CD4-positive, alpha-beta T cell (primary cell): ENCODE measurements at regions not wholly inside any gene's neighbourhood (a gene's known extent, or its start where the extent isn't known, plus 50 kb on each side); places are given as distances from the start of the nearest gene placed in this dataset.

Source experiments
- ATAC-seq: fragments of 200-7000 bp; cut with Tn5 transposase; one replicate; pipeline ENCODE4 v1.10.0; 2022; ENCODE audit warnings: mild to moderate bottlenecking; ENCODE audit not compliant: poor library complexity
- CTCF ChIA-PET: fragments of 350-600 bp; sonication (Branson Sonifier 250); formaldehyde crosslinking; loops from one replicate; lab custom pipeline; 2021; ENCODE audit warnings: antibody characterized with exemption, inconsistent platforms; lab: Charles Lee
- POLR2A ChIA-PET: fragments of 350-600 bp; sonication (Branson Sonifier 250); formaldehyde crosslinking; loops from one replicate; lab custom pipeline; 2021; ENCODE audit warnings: antibody characterized with exemption, inconsistent platforms; lab: Charles Lee
- DNase-seq, 14 experiments: peaks; one replicate each; pipeline ENCODE4 v3.0.0-alpha.2; 2013 to 2020; ENCODE audit warnings: mixed read lengths in 2 of 14
- H3K27ac ChIP-seq, 2 donors: one replicate each; pipeline versions ENCODE4 v1.5.1 to v1.7.0; 2013; ENCODE audit warnings: low read length in 2 of 2, low read depth in 1 of 2, mild to moderate bottlenecking in 1 of 2
- H3K27me3 ChIP-seq, 2 experiments: 1 replicate in 1 of 2; 2 replicates in 1 of 2; pipeline versions ENCODE4 v1.6.1 to v1.7.0; 2013; ENCODE audit warnings: low read length in 2 of 2, control low read depth in 1 of 2, mild to moderate bottlenecking in 1 of 2, moderate library complexity in 1 of 2; ENCODE audit not compliant: insufficient read depth in 2 of 2, control insufficient read depth in 1 of 2
- H3K36me3 ChIP-seq: one replicate; pipeline ENCODE4 v1.6.1; 2013; ENCODE audit warnings: low read length, control low read depth; ENCODE audit not compliant: insufficient read depth
- H3K4me1 ChIP-seq: one replicate; pipeline ENCODE4 v1.6.1; 2013; ENCODE audit warnings: low read length, control low read depth; ENCODE audit not compliant: insufficient read depth
- H3K4me3 ChIP-seq: one replicate; pipeline ENCODE4 v1.5.1; 2013; ENCODE audit warnings: mild to moderate bottlenecking, low read length, moderate library complexity
- H3K9me3 ChIP-seq, 2 experiments: 1 replicate in 1 of 2; 2 replicates in 1 of 2; pipeline versions ENCODE4 v1.6.1 to v1.7.0; 2013; ENCODE audit warnings: low read length in 2 of 2, mild to moderate bottlenecking in 2 of 2, control low read depth in 1 of 2, moderate library complexity in 1 of 2; ENCODE audit not compliant: control insufficient read depth in 1 of 2, insufficient read depth in 1 of 2
- H3K27ac Mint-ChIP-seq: one replicate; pipeline ENCODE4 v1.8.0; 2020; ENCODE audit warnings: mixed read lengths
- H3K27me3 Mint-ChIP-seq: one replicate; pipeline ENCODE4 v1.8.0; 2021; ENCODE audit warnings: mixed read lengths
- H3K36me3 Mint-ChIP-seq: one replicate; pipeline ENCODE4 v1.8.0; 2021; ENCODE audit warnings: low read depth, mixed read lengths
- H3K4me1 Mint-ChIP-seq: one replicate; pipeline ENCODE4 v1.8.0; 2021; ENCODE audit warnings: low read depth, mixed read lengths
- H3K4me3 Mint-ChIP-seq: one replicate; pipeline ENCODE4 v1.8.0; 2020; ENCODE audit warnings: mild to moderate bottlenecking, mixed read lengths
- H3K9me3 Mint-ChIP-seq: one replicate; pipeline ENCODE4 v1.8.0; 2020; ENCODE audit warnings: mixed read lengths
- CTCF ChIP-seq: fragments of 200-600 bp; IDR thresholded peaks from one replicate; pipeline ENCODE4 v1.8.0; 2022; ENCODE audit warnings: antibody characterized with exemption, mild to moderate bottlenecking
- intact Hi-C, 2 experiments: fragments of 100-400 bp; cut with DNase I in 1 of 2; cut with micrococcal nuclease in 1 of 2; formaldehyde crosslinking; loops; one replicate each; pipeline versions ENCODE4 v1.15.1 to v1.9.0; 2023 to 2025; cut with DNase I, micrococcal nuclease

DNA sequence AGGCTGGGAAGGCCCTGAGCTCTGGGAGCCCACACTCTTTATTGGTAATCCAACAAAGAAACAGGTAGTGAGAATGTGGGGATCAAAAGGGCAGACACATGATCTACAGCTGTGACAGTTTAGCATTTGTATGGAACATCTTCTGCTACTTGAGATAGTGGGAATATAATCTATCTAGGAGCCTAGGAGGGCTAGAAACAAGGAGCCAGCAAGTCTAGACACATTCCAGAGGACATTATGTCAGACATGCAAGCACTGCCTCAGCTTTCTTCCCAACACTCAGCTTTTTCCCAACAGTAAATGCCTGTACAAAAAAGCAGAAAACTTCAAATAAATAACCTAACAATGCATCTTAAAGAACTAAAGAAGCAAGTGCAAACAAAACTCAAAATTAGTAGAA is 1150.6 kb upstream of the RAG2 start:
- H3K4me1 ChIP-seq: no peaks in the 10 kb centered on the region
- Mint-ChIP-seq H3K4me1 (no peaks in the 10 kb centered on the region), H3K27ac (no peak overlapping the region), H3K4me3 (no peak overlapping the region), H3K9me3 (peaks cover 9% of the 10 kb centered on the region), H3K27me3 (no peaks in the 10 kb centered on the region), H3K36me3 (no peaks in the 10 kb centered on the region)
- no peak for ATAC-seq
- H3K4me3 ChIP-seq: no peak overlapping the region
- ChIA-PET POLR2A (no interaction called here), CTCF (no interaction called here)
- intact Hi-C loops: no loop called here
- no peak for DNase-seq
- H3K9me3 ChIP-seq: no peaks in the 10 kb centered on the region
- no peak for TF ChIP-seq CTCF
- H3K27me3 ChIP-seq: no peaks in the 10 kb centered on the region
- no peak overlapping the region for H3K27ac ChIP-seq
- no peaks in the 10 kb centered on the region for H3K36me3 ChIP-seq

- Mint-ChIP-seq H3K27me3 (no peaks in the 10 kb centered on the region), H3K4me3 (no peak overlapping the region), H3K27ac (no peak overlapping the region), H3K9me3 (peaks cover 10% of the 10 kb centered on the region), H3K4me1 (no peaks in the 10 kb centered on the region), H3K36me3 (no peaks in the 10 kb centered on the region)
- ChIA-PET CTCF (no interaction called here), POLR2A (no interaction called here)
- Histone ChIP-seq H3K27ac (no peak overlapping the region), H3K36me3 (no peaks in the 10 kb centered on the region), H3K4me3 (no peak overlapping the region), H3K4me1 (no peaks in the 10 kb centered on the region), H3K9me3 (no peaks in the 10 kb centered on the region), H3K27me3 (no peaks in the 10 kb centered on the region)
- ATAC-seq (no peak), DNase-seq (no peak)
- intact Hi-C loops: no loop called here
- no peak for TF ChIP-seq CTCF
Measured at GRCh38 chr11:37747121-37747520, 1149.1 kb upstream of the RAG2 start.

DNA sequence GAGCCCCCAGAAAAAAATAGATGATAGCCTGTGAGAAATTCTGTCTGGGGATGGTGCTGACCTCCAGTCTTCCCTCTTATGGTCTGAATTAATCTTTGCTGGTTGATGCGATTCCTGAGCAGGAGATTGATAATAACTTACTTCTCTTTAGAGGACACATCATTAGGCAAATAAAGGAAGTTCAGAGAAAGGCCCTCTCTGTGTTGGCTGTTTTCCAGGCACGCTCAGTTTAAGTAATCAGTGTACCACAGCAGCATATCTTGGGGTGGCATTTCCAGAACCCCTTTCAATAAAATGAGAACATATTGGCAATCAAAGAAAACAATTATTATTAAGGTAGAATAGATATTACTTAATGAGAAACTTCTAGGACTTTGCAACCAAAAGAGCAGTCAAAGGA is 1129.3 kb upstream of the RAG2 start:
- no peak for TF ChIP-seq CTCF
- no peak overlapping the region for H3K27ac Mint-ChIP-seq
- ATAC-seq: no peak

More for the DNA sequence above, 1129.3 kb upstream of the RAG2 start:
- no peak for DNase-seq
- H3K9me3 Mint-ChIP-seq: peaks cover 13% of the 10 kb centered on the region
- peaks cover 0 to 4% of the 10 kb centered on the region in 2 experiments for H3K9me3 ChIP-seq
- no peak overlapping the region for H3K27ac ChIP-seq
- H3K4me1 Mint-ChIP-seq: no peaks in the 10 kb centered on the region
- CTCF ChIA-PET: no interaction called here
- no peaks in the 10 kb centered on the region for H3K4me1 ChIP-seq
- intact Hi-C loops: no loop called here
- no peaks in the 10 kb centered on the region for H3K27me3 ChIP-seq
- H3K27me3 Mint-ChIP-seq: no peaks in the 10 kb centered on the region
- no peak overlapping the region for H3K4me3 ChIP-seq
- H3K36me3 Mint-ChIP-seq: no peaks in the 10 kb centered on the region
- H3K4me3 Mint-ChIP-seq: no peak overlapping the region
- POLR2A ChIA-PET: no interaction called here
- H3K36me3 ChIP-seq: no peaks in the 10 kb centered on the region
